HG02798 (cell line): ENCODE measurements at regions not wholly inside any gene's neighbourhood (a gene's known extent, or its start where the extent isn't known, plus 50 kb on each side); places are given as distances from the start of the nearest gene placed in this dataset.
"Not testable (repeated sequence)": the region's sequence is repeated elsewhere in the genome, so short reads cannot be mapped to it uniquely, and the experiment has no call there.

Experiments used
- ATAC-seq: cut with Tn5 transposase; IDR thresholded peaks from one replicate; pipeline ENCODE4 v1.9.1; 2021; ENCODE audit warnings: mild to moderate bottlenecking; ENCODE audit not compliant: unreplicated experiment, poor library complexity

DNA sequence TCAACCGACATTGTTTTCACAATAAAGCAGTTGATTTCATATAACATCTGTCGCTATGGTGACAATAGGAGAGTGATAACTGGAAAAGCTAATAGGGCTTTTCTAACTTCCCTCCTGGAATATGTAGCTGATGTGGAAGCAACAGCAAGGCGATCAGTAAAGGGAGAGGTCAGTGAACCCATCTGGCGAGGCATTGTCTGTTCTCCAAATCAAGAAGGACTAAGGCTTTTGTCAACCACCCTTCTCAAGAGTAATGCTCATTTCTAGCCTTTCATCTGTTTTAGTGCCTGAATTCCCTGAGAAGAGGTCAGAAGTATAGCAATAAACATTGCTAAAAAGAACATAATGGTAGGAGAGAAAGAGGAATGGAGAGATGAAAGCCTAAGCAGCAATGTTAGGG, 201.3 kb downstream of the AKAP7 start:
- no peak for ATAC-seq

DNA sequence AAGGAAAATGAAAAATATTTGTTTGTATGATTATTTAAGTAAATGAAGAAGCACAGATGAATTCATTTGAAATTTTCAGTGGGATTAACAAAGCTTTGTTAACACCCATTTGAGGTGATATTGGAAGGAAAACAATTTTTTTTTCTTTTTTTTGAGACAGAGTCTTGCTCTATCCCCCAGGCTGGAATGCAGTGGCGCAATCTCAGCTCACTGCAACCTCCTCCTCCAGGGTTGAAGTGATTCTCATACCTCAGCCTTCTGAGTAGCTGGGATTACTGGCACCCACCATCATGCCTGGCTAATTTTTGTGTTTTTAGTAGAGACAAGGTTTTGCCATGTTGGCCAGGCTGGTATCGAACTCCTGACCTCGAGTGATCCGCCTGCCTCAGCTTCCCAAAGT, 211.6 kb downstream of the AKAP7 start:
- ATAC-seq = not testable (repeated sequence)

DNA sequence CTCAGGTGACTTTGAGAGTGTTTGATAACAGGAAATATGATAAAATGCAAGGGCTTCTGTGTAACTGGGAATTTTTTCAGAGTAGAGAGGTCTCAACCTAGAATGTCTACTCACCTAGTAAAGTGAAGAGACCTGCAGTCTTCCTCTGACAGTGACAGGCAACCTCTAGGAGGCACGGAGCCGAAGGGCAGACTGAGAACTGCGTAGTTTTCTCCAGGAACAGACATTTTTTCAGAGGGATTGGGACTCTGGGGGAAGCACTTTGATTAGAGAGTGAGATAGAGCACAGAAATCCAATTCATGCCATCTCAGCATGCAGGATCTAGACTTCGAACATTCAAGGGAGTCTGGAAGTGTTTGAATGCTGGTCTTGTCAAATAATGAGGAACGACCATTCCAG, 213.3 kb downstream of the AKAP7 start:
- no peak for ATAC-seq

DNA sequence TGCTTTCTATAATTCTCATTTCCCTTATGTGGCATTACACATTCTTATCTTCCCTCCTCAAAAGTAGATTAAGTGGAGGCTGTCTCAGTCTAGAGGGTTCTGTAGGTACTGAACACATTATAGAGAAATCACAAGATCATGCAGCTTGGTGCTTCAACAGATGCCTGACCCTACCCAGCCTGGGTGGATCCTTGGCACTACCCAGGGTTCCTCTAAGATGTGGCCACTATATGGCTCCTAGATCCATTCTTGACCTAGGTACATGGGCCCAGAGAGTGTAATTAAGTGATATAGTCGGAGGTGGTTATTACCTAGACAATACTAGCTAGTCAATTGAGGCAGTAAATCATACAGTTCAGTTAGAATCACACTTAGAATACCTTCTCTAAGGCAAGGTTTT, 213.9 kb downstream of the AKAP7 start:
- no peak for ATAC-seq

DNA sequence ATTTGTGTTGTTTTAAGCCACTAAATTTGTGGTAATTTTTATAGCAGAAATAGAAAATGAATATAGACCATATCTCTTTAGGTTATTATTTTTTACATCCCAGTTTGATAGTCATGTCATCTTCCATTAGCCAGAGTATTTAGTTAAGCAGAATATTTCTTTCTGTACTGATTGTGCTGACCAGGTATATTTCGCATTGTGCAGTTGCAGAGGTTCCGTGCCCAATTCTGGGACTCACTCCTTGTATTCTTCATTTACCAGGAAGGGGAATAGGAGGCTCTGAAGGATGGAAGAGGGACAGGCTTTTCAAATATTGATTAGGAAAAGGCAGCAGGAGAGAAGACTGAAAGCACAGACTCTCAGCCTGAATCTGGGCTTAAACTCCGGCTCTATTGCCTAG, 217.8 kb downstream of the AKAP7 start:
- ATAC-seq = no peak

DNA sequence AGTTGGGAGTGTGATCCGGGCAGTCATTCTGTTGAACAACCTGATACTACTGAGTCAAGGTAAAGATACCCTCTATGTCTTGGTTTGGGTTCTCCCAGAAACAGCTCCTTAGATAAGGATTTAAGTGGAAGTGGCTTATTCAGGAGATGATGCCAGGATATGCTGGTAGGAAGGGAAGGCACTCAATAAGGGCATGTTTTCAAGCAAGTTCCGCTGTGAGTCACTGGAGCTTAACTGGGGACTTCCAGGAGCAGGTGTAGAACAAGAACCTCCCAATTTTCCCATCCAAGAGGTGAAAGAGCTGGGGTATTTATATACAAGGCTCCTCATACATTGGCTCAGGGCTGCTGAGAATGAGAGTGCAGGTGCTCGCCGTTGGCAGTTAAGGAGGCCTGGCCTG, 218.6 kb downstream of the AKAP7 start:
- no peak for ATAC-seq

DNA sequence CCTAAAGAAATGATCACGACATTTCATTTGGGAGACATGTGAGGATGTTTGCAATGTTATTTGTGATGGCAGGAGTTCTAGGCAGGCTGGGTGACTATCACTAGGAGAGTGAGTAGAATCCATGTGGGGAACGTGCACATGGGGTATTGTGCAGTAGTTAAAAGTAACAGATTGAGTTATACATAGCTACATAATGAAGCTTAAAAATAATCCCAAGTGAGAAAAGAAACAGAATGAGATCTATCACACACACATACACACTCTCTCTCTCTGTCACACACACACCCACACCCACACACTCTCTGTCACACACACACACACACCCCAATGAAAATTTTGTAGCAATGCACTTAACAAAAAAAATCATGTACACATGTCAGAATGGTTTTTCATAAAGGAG, 218.7 kb upstream of the ARG1 start:
- ATAC-seq = no peak

DNA sequence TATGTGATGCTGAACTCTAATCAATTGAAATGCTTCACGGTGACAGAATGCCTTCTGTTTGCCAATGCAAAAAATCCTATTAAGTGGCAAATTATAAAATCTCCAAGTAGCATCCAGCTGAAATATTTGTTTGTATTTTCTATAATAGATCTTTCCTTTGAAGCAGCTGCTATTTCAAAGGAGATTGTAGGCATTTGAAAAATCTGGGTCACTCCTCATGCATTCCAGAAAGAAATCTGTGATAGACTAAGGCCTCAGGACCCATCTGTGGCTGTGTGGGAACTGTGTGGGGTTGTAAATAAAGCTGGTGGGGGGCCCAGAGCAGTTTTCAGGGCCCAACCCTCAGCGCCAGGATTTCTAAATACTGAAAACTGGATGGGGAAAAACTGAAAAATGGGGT, 216.9 kb upstream of the ARG1 start:
- no peak for ATAC-seq

DNA sequence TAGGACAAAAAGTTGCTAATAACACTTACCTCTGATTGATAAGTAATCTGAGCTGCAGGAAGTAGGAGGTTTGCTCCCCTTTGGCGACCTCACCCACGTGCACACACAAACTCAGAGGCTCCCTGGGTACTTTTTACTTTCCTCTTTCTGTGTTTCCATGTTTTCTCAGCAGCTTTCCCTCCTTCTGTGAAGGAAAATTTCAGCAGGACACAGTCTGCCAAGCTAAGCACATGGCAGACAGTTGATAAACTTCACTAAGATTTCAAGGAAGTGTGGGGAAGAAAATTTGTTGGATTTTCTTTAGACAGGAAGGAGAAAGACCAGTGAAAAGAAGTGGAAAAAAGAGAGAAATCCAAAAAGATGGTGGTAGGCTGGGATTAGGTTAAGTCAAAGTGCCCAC, 215.5 kb upstream of the ARG1 start:
- no peak for ATAC-seq

DNA sequence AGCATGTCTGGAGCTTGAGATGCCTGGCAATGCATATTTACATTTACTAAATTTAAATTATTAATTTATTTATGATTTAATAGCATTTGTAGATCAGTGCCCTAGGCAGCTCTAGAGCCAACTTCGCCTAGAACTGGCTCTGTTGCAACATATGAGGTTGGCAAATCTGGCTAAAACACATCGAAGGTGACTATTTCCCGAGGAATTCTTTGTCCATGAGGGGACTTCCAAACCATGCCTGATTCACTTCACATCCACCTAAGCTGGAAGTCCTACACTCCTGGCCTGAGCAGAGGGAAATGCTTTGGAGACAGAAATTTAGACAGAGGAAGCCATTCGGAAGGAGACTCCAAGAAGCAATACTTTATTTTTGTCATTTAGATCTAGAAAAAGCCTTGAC, 211.0 kb upstream of the ARG1 start:
- no peak for ATAC-seq

DNA sequence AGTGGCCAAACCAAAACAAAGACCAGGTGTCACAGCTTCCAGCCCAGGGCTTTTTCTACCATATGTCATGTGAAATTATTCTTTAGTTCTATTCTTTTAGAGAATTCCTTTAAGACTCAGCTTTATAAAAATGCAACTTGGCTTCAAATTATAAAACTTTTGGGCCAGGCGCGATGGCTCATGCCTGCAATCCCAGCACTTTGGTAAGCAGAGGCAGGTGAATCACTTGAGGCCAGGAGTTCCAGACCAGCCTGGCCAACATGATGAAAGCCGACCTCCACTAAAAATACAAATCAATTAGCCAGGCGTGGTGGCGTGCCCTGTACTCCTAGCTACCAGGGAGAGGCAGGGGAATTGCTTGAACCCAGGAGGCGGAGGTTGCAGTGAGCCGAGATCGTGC, 210.3 kb upstream of the ARG1 start:
- ATAC-seq = no peak

DNA sequence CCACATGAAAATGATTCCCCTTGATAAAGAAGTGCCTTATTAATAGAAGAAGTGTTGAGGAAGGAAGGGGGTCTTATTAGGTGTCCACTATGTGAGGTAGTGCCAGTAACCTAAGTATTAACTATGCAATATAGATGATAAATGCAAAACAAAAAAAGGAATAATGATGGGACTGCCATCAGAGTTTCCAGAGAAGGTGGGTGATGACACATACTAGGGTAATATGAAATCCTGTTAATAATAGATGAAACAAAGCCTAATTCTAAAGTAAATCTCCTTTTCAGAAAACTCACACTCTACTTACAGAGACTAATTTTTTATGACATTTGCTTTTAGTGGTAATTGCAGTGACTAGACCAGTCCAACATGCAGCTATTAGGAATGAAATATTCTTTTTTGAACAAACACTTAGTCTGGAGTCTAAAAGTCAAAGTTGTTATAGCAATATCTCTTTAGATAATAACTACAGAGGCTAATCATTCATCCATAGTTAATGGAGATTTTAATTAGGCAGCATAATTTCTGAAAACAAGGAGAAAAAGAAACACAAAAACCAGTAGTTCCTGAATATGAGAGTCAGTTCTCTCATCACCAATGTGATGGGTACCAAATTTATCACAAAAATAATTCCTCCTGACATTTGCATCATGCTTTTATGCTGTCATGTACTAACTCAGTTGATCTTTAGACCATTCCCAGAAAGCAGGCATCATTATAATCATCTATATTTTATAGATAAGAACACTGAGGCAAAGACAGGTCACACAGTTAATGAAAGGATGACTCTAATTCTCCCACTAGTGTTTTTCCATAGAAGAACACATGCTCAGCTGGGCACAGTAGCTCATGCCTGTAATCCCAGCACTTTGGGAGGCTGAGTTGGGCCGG, 208.8 kb upstream of the ARG1 start:
- no peak for ATAC-seq

DNA sequence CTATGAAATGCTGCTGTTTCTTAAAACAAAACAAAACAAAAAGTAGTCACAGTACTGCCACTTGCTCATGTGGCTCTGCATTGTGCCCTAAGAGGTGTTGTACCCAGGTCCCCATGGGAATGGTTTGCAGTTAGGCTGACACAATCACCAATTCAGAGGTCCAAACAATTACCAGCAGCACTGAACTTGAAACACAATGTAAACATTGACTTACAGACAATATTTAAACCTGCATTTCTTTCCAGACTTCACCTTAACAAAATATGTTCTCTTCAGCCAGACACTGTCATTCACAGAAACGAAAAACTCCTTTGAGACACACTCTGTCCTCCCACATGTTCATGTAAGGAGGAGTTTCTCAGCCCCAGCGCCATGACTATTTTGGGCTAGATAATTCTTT, 206.8 kb upstream of the ARG1 start:
- no peak for ATAC-seq

DNA sequence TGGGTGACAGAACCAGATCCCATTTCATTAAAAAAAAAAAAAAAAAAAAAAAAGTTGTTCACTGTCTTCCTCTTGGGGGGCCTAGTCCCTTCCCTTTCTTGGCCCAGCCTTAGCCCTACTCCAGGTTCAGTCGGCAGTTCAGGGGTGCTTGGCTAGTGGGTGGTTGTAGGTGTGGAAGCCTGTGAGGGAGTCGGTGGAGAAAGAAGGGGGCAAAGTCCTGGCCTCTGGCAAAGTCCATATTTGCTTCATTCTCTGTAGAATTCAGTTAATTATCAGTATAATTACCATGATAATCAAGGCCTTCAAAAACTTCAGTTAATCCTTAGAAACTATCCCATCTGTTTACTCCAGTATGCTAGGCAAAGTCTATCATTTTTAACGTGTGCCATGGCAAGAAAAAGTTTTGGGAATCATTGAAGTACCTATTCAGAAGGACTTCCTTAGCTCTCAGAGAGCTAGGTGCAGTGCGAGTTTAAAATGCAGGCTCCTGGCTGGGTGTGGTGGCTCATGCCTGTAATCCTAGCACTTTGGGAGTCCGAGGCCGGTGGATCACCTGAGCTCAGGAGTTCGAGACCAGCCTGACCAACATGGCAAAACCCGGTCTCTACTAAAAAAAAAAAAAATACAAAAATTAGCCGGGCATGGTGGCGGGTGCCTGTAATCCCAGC, 205.7 kb upstream of the ARG1 start:
- no peak for ATAC-seq

DNA sequence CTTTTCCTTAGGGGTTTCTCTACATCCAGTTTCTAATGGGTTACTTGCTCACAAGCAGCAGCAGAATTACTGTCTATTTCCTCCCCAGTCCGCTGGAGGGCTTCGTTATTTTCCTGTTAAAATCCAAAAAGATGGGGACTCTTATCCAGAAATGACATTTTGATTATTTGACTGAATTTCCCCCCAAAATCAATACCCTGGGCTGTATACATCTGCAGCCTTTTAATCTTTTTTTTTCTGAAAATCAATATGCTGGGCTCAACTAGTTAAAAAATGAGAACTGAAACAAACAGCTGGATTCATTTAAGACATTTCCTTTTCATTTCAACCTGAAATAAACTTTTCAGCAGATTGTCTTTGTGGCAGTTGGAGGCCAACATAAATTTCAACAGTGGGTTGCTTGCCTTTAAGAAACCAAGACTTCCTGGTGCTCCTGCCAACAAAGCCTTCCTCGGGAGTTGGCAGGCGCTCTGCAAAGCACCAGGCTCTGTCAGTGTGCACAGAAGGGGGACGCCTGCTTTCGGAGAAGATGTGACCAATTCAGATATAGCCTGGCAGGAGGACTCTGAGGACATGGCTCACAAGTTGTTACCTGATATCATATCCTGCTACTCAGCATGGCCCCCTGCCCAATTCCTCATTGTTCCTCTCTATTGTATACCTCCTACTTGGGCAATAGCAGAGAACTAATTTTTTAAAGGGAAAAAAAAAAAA, 204.7 kb upstream of the ARG1 start:
- peak; percentile 76 for ATAC-seq

DNA sequence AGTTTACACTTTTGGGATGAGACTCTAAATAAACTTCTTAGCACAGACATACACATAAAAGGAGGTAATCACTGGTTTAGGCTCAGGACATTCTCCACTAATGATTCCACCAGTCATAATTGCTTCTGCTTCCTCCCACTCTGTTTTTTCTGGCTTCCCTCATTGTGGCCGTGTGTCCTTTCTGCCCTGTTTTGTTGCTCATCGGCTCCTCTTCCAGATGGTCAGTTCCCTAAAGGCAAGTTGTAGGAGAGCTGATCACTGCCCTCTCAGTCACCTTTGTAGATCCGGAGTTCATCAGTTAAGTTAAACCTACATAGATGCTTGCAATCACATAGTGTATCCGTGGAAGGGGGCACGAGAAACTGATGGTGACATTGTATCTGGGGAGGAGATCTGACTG, 200.5 kb upstream of the ARG1 start:
- ATAC-seq = no peak

DNA sequence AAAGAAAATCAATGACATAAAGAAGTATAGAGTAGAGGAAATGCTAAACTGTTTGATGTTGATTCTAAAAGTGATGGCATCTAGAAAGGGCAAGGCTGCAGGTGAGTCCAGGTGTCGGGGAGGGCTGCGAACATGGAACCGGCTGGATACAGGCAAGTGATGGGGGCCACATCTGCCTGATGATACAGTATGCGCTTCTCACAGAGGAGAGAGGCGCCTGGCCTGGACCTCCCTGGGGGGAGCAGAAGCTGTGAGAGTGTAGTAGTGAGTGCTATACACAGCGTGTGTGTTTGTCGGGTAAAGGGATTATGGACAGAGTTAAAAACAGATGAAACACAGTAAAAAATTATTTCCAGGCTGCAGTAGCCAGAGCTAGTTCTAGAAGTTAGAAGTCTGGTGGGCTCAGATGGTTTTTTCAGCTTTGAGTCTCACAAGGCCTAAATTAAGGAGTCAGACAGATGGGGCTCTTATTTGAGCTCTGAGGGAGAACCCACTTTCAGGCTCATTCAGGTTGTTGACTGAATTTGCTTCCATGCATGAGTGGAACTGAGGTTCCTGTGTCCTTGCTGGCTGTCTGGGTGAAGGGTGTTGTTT, 195.8 kb upstream of the ARG1 start:
- ATAC-seq = no peak

DNA sequence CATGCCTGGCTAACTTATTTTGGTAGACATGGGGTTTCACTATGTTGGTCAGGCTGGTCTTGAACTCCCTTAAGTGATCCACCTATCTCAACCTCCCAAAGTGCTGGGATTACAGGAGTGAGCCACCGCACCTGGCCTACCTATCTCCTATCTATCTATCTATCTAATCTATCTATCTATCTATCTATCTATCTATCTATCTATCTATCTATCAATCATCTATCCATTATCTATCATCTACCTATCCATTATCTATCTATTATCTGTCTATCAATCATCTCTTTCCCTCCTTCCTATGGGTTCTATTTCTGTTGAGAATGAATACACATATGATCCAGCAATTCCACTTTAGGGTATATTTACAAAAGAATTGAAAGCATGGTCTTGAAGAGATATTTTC, 194.2 kb upstream of the ARG1 start:
- no peak for ATAC-seq

DNA sequence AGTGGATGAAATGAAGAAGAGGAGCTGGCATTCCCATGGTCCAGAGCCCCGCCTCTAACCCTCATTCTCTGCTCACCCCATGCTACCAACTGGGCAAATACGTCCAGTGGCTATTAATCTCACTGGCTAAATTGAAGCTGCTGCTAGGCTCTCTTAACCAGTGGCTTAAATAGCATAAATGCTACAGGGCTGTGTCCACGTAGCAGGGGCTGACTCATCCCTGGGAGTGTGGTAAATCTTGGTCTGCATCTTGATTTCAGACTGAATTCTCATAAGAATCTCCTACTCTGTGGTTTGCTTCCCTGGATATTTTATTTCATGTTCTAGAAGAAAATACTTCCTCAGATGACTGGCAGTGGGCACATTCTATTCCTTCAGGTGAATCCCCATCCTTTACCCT, 193.1 kb upstream of the ARG1 start:
- ATAC-seq = no peak

DNA sequence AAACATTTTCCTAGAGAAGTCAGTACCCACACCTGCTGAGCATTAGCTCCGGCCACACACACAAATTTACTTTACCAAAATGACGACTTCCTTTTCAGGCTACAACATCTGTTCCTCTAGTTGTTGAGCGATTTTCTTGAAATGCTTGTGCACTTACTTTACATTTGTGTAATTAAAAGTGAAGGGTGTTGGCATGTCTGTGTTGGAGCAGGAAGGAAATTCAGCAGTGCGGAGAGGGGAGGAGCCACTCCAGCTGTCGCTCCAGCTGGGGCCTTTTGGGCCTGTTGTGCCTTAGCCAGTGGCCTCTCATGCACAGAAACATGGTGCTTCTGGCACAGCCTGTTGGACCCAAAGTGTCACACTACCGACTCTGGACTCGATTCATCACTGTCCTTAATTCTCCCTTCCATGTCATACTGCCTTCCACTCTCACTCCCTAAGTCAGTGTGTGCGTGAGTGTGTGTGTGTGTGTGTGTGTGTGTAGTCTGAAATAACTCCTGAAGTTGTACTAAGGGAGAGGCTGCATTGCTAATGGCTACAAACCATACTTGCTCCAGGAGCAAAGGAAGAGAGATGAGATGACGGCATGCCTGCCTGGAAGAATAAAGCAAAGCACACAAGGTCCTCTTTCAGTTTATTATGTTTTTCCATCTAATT, 191.8 kb upstream of the ARG1 start:
- no peak for ATAC-seq

DNA sequence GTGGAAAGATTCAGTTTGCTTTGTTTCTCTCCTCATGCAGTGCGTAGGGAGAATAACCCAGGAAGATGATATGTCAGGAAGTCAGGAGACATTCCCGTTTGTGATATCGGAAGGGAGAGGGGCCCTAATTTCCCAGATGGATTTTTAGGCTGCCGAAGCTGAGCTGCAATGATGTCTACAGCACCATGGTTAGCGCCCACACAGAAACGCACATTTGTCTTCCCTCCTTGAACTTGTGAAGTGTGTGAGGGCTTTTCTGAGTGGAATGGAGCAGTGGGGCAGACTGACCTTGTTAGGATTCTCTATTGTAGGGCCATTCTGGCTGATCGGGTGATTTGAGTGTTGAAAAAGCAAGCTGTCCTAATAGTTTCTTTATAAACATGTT, 191.3 kb upstream of the ARG1 start:
- ATAC-seq = no peak
